ENCODE measurements at regions not wholly inside any gene's neighbourhood (a gene's known extent, or its start where the extent isn't known, plus 50 kb on each side); places are given as distances from the start of the nearest gene placed in this dataset.
A peak's percentile ranks its signal among the peaks of the same experiment; 100 is the strongest.

DNA sequence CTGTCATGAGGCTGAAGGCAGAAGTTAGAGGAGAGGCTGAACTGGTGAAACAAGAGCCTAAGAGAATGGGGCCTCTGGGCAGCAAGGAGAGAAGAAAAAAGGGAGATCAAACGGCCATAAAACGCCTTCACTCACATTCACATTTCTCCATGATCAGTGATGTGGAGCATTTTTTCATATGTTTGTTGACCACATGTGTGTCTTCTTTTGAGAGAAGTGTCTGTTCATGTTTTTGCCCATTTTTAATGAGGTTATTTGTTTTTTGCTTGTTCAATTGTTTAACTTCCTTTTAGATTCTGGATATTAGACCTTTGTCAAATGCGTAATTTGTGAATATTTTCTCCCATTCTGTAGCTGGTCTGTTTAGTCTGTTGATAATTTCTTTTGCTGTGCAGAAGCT is 155.0 kb downstream of the TMEM26 start:
- DNase-seq (ENCODE audit: low spot score), result no peak
- in situ Hi-C loops (cut with MboI; ENCODE audit: low sequenced_read_pairs, unreplicated experiment), result loop anchor here (25.0 kb wide), 1 partner anchor 486 kb away; no protein-coding TSS in a partner anchor
- TF ChIP-seq, protein P1, sequence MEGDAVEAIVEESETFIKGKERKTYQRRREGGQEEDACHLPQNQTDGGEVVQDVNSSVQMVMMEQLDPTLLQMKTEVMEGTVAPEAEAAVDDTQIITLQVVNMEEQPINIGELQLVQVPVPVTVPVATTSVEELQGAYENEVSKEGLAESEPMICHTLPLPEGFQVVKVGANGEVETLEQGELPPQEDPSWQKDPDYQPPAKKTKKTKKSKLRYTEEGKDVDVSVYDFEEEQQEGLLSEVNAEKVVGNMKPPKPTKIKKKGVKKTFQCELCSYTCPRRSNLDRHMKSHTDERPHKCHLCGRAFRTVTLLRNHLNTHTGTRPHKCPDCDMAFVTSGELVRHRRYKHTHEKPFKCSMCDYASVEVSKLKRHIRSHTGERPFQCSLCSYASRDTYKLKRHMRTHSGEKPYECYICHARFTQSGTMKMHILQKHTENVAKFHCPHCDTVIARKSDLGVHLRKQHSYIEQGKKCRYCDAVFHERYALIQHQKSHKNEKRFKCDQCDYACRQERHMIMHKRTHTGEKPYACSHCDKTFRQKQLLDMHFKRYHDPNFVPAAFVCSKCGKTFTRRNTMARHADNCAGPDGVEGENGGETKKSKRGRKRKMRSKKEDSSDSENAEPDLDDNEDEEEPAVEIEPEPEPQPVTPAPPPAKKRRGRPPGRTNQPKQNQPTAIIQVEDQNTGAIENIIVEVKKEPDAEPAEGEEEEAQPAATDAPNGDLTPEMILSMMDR (IDR thresholded peaks at IDR 0.05; ENCODE audit: borderline replicate concordance, control extremely low read depth, extremely low read depth, insufficient read depth, missing control alignments), result no peak

DNA sequence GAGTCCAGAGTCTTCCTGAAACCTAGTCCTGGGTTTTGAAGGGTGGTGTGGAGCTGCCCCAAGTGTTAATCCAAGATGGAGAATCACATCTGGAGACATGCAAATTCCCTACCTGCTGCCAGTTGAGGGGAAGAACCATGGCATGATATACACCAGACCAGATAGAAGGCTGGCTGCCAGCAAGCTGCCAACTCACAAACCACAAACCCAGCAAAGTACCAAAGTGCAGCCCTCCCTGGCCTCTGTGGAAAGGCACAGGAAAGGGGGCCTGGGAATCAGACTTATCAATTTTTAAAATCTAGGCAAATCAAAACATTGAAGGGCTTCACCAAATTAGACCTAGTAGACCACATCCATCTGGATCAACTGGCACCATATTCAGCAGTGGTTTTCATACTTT is 157.0 kb downstream of the TMEM26 start:
- TF ChIP-seq, protein P1 (IDR thresholded peaks at IDR 0.05; ENCODE audit: borderline replicate concordance, control extremely low read depth, extremely low read depth, insufficient read depth, missing control alignments), result no peak
- DNase-seq (ENCODE audit: low spot score), result no peak
- in situ Hi-C loops (cut with MboI; ENCODE audit: low sequenced_read_pairs, unreplicated experiment), result loop anchor here (25.0 kb wide), 1 partner anchor 484 kb away; no protein-coding TSS in a partner anchor

DNA sequence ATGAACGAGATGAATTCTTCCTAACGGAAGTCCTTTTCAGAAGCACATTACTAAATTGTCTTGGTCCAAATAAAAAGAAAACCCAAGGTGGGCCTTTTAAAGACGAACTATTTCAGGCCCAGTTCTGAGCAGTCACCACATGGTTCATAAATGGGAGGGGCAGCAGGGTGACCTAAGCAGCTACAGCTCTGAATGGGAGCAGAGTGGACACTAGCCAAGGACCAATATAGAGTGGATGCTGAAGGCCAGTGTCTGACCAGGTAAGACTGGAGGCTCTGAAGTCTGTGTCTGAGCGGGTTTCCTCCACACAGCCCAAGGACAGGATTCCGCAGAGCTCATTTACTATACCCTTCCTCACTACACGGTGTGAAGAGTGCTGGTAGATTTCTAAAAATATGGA is 159.1 kb downstream of the TMEM26 start:
- TF ChIP-seq, protein P1 (IDR thresholded peaks at IDR 0.05; ENCODE audit: borderline replicate concordance, control extremely low read depth, extremely low read depth, insufficient read depth, missing control alignments), result no peak
- no peak for DNase-seq (ENCODE audit: low spot score)
- in situ Hi-C loops (cut with MboI; ENCODE audit: low sequenced_read_pairs, unreplicated experiment), result loop anchor here (25.0 kb wide), 1 partner anchor 482 kb away; no protein-coding TSS in a partner anchor

DNA sequence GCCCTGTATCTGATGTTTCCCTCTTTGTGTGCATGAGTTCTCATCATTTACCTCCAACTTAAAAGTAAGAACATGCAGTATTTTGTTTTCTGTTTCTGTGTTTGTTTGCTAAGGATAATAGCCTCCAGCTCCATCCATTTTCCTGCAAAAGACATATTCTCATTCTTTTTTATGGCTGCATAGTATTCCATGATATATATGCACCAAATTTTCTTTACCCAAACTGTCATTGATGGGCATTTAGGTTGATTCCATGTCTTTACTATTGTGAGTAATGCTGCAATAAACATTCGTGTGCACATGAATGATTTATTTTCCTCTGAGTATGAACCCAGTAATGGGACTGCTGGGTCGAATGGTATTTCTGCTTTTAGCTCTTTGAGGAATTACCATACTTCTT is 163.4 kb downstream of the TMEM26 start:
- DNase-seq (ENCODE audit: low spot score), result no peak
- in situ Hi-C loops (cut with MboI; ENCODE audit: low sequenced_read_pairs, unreplicated experiment), result loop anchor here (25.0 kb wide), 1 partner anchor 478 kb away; no protein-coding TSS in a partner anchor
- TF ChIP-seq, protein P1 (IDR thresholded peaks at IDR 0.05; ENCODE audit: borderline replicate concordance, control extremely low read depth, extremely low read depth, insufficient read depth, missing control alignments), result no peak

DNA sequence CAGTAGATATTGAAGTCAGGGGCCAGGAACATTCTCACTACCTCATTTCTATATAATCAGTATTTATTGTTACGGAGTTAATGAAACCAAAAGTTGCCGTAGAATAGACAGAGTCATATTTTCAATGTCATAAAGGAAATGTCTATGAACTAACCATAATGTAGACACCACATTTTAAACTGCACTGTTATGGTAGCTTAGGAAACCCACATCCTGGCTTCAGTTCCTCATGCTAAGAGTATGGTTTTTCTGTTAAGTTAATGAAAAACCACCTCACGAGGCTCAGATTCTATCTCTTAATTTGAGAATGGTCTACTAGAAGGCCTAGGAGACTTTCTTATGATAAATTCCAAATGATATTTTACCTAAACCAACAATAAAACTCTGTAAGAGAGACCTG is 166.5 kb downstream of the TMEM26 start:
- TF ChIP-seq, protein P1 (IDR thresholded peaks at IDR 0.05; ENCODE audit: borderline replicate concordance, control extremely low read depth, extremely low read depth, insufficient read depth, missing control alignments), result no peak
- DNase-seq (ENCODE audit: low spot score), result peak; percentile 34
- in situ Hi-C loops (cut with MboI; ENCODE audit: low sequenced_read_pairs, unreplicated experiment), result loop anchor here (25.0 kb wide), 1 partner anchor 474 kb away; no protein-coding TSS in a partner anchor

DNA sequence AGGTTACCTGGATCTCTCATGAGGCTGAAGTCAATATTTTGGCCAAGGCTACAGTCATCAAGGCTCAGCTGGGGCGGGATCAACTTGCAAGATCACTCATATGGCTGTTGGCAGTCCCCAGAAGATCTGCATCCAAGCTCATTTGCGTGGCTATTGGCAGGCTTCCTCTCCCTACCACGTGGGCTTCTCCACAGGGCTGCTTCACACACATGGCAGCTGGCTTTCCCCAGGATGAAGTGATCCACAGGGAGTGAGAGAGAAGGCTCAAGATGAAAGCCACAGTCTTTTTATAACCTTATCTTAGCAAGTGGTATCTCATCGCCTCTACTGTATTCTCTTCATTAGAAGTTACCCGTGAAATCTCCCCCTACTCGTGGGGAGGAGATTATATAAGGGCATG is 167.4 kb downstream of the TMEM26 start:
- TF ChIP-seq, protein P1 (IDR thresholded peaks at IDR 0.05; ENCODE audit: borderline replicate concordance, control extremely low read depth, extremely low read depth, insufficient read depth, missing control alignments), result no peak
- in situ Hi-C loops (cut with MboI; ENCODE audit: low sequenced_read_pairs, unreplicated experiment), result loop anchor here (25.0 kb wide), 1 partner anchor 473 kb away; no protein-coding TSS in a partner anchor
- DNase-seq (ENCODE audit: low spot score), result no peak
